ENCODE measurements at regions not wholly inside any gene's neighbourhood (a gene's known extent, or its start where the extent isn't known, plus 50 kb on each side); places are given as distances from the start of the nearest gene placed in this dataset.
A peak's percentile ranks its signal among the peaks of the same experiment; 100 is the strongest.

- ChIA-PET CTCF (no interaction called here), POLR2A (no interaction called here)
- Histone ChIP-seq H3K27ac (no peak overlapping the region), H3K4me1 (no peaks in the 10 kb centered on the region), H3K4me2 (no peak overlapping the region), H3K9me3 (no peaks in the 10 kb centered on the region), H3K4me3 (no peak overlapping the region)
- no peak for FAIRE-seq
- 88% methylated on average over 12 of the region's 12 CpGs for WGBS (ENCODE audit: missing lambda C conversion rate)
- no peak for DNase-seq (ENCODE audit: low read depth in 1 of 2, low spot score in 1 of 2)
- ATAC-seq: no peak
- TF ChIP-seq KDM1A (IDR thresholded peaks at IDR 0.05; ENCODE audit: low read depth) (no peak), BHLHE40 (IDR thresholded peaks at IDR 0.05; ENCODE audit: low read depth, low read length) (no peak), EHMT2 (IDR thresholded peaks at IDR 0.05; ENCODE audit: low read depth) (no peak), POLR2AphosphoS2 (conservative IDR thresholded peaks at IDR 0.05; ENCODE audit: low read length) (no peak), CTCF (IDR thresholded peaks at IDR 0.05) (no peak), GATA3 (IDR thresholded peaks at IDR 0.05; ENCODE audit: borderline replicate concordance) (no peak), HOXA7 (CRISPR knock-in tag; IDR thresholded peaks at IDR 0.05) (no peak), HDAC2 (IDR thresholded peaks at IDR 0.05) (no peak), RCOR1 (IDR thresholded peaks at IDR 0.05; ENCODE audit: low read depth, low read length) (no peak), NPAS2 (CRISPR knock-in tag; IDR thresholded peaks at IDR 0.05; ENCODE audit: borderline replicate concordance) (no peak), MYC (IDR thresholded peaks at IDR 0.05; ENCODE audit: borderline replicate concordance, low read length) (no peak)
These were observed 106.3 kb upstream of the PRICKLE2 start for GRCh38 chr3:64331605-64332004.

GRCh38 chr3:64329037-64329436 is 103.8 kb upstream of the PRICKLE2 start:
- DNase-seq (ENCODE audit: low read depth in 1 of 2, low spot score in 1 of 2) (peak in 1 of 2 experiments; percentile 33), FAIRE-seq (no peak), ATAC-seq (peak; percentile 50 to 53; a peak in 3 of 6 replicates)
- no peak for TF ChIP-seq FOSB (CRISPR knock-in tag; IDR thresholded peaks at IDR 0.05)
- Histone ChIP-seq H3K4me2 (no peak overlapping the region), H3K27ac (no peak overlapping the region), H3K4me1 (no peaks in the 10 kb centered on the region), H3K4me3 (no peak overlapping the region), H3K9me3 (0 out of 3 replicates have a peak, but pooled peaks cover 6% of the 10 kb centered on the region)
- ChIA-PET POLR2A (no interaction called here), CTCF (no interaction called here)
- WGBS (ENCODE audit: missing lambda C conversion rate): 96% methylated on average over 3 of the region's 3 CpGs

GRCh38 chr3:64327100-64327804 is 102.0 kb upstream of the PRICKLE2 start:
- CTCF ChIA-PET: interaction anchor here (1.2 to 1.3 kb wide), 2 partner anchors 20 to 102 kb away, joined by 3 read pairs; partner anchors contain the start of gene PRICKLE2
- ATAC-seq: no peak
- TF ChIP-seq RNF2 (IDR thresholded peaks at IDR 0.05; ENCODE audit: borderline replicate concordance, low read depth): no peak
- no peak for TF ChIP-seq RARB (CRISPR knock-in tag; IDR thresholded peaks at IDR 0.05)
- no peak for TF ChIP-seq SREBF2 (IDR thresholded peaks at IDR 0.05)
- no peak for TF ChIP-seq JUN (IDR thresholded peaks at IDR 0.05)
- TF ChIP-seq CTCF (IDR thresholded peaks at IDR 0.05): no peak
- TF ChIP-seq ELK1 (IDR thresholded peaks at IDR 0.05; ENCODE audit: low read depth, low read length): no peak
- no peak for TF ChIP-seq KDM5A (IDR thresholded peaks at IDR 0.05)
- no peak for TF ChIP-seq REST (IDR thresholded peaks at IDR 0.05)
- TF ChIP-seq NR3C1 (IDR thresholded peaks at IDR 0.05): no peak
- TF ChIP-seq MAFK (IDR thresholded peaks at IDR 0.05; ENCODE audit: partially characterized antibody): no peak
- TF ChIP-seq ZSCAN20 (CRISPR knock-in tag; IDR thresholded peaks at IDR 0.05): no peak
- TF ChIP-seq HDAC2 (IDR thresholded peaks at IDR 0.05): no peak
- no peak for TF ChIP-seq HOXB13 (CRISPR knock-in tag; IDR thresholded peaks at IDR 0.05; ENCODE audit: low read depth)
- TF ChIP-seq ATOH8 (CRISPR knock-in tag; IDR thresholded peaks at IDR 0.05; ENCODE audit: low read depth): no peak
- no peak for TF ChIP-seq SMC3 (IDR thresholded peaks at IDR 0.05)

More at GRCh38 chr3:64327100-64327804, 102.0 kb upstream of the PRICKLE2 start:
- FAIRE-seq: no peak
- DNase-seq (ENCODE audit: low read depth in 1 of 2, low spot score in 1 of 2): no peak
- POLR2A ChIA-PET: no interaction called here
- no peaks in the 10 kb centered on the region; the same call in 2 of the 3 replicates for H3K4me1 ChIP-seq
- H3K4me2 ChIP-seq: no peak overlapping the region
- H3K9me3 ChIP-seq: 0 out of 3 replicates have a peak, but pooled peaks cover 6% of the 10 kb centered on the region
- 79% methylated on average over 11 of the region's 11 CpGs for WGBS (ENCODE audit: missing lambda C conversion rate)
- H3K4me3 ChIP-seq: no peak overlapping the region
- no peak overlapping the region for H3K27ac ChIP-seq
